ENCODE measurements at regions not wholly inside any gene's neighbourhood (a gene's known extent, or its start where the extent isn't known, plus 50 kb on each side); places are given as distances from the start of the nearest gene placed in this dataset.
"Not testable (repeated sequence)": the region's sequence is repeated elsewhere in the genome, so short reads cannot be mapped to it uniquely, and the experiment has no call there.

- DNase-seq = not testable (repeated sequence)
These were observed 165.1 kb upstream of the CCZ1B start for GRCh38 chr7:6991169-6991611.

- not testable (repeated sequence) for DNase-seq
These were observed 165.6 kb upstream of the CCZ1B start for GRCh38 chr7:6991686-6992085.

GRCh38 chr7:6992133-6992532 lies 166.1 kb upstream of the CCZ1B start:
- not testable (repeated sequence) for DNase-seq

- DNase-seq = not testable (repeated sequence)
These were observed 169.0 kb upstream of the CCZ1B start for GRCh38 chr7:6995026-6995425.

- DNase-seq = not testable (repeated sequence)
These were observed 169.6 kb upstream of the CCZ1B start for GRCh38 chr7:6995493-6996289.

GRCh38 chr7:6999067-6999666 lies 173.1 kb upstream of the CCZ1B start:
- DNase-seq = not testable (repeated sequence)

GRCh38 chr7:7002418-7003062 lies 176.5 kb upstream of the CCZ1B start:
- DNase-seq = no peak

GRCh38 chr7:7005303-7005702 lies 177.0 kb upstream of the C1GALT1 start:
- no peak for DNase-seq

- DNase-seq = not testable (repeated sequence)
These were observed 176.4 kb upstream of the C1GALT1 start for GRCh38 chr7:7005949-7006348.

GRCh38 chr7:7011241-7011640 lies 171.1 kb upstream of the C1GALT1 start:
- not testable (repeated sequence) for DNase-seq

GRCh38 chr7:7011751-7012150 lies 170.6 kb upstream of the C1GALT1 start:
- DNase-seq = not testable (repeated sequence)

GRCh38 chr7:7014827-7015595 lies 167.3 kb upstream of the C1GALT1 start:
- DNase-seq = peak; percentile 9

GRCh38 chr7:7017707-7018280 lies 164.6 kb upstream of the C1GALT1 start:
- DNase-seq = no peak

- DNase-seq = no peak
These were observed 164.1 kb upstream of the C1GALT1 start for GRCh38 chr7:7018290-7018689.

GRCh38 chr7:7032221-7032620 lies 150.1 kb upstream of the C1GALT1 start:
- DNase-seq = no peak

- DNase-seq = no peak
These were observed 146.5 kb upstream of the C1GALT1 start for GRCh38 chr7:7035851-7036250.

GRCh38 chr7:7042286-7042893 lies 140.0 kb upstream of the C1GALT1 start:
- DNase-seq = not testable (repeated sequence)

- DNase-seq = no peak
These were observed 137.5 kb upstream of the C1GALT1 start for GRCh38 chr7:7044806-7045205.

GRCh38 chr7:7048213-7048612 lies 134.1 kb upstream of the C1GALT1 start:
- DNase-seq = no peak

- DNase-seq = no peak
These were observed 131.0 kb upstream of the C1GALT1 start for GRCh38 chr7:7051206-7051877.

- DNase-seq = no peak
These were observed 128.0 kb upstream of the C1GALT1 start for GRCh38 chr7:7054252-7054830.
